ENCODE measurements at regions not wholly inside any gene's neighbourhood (a gene's known extent, or its start where the extent isn't known, plus 50 kb on each side); places are given as distances from the start of the nearest gene placed in this dataset.

DNA sequence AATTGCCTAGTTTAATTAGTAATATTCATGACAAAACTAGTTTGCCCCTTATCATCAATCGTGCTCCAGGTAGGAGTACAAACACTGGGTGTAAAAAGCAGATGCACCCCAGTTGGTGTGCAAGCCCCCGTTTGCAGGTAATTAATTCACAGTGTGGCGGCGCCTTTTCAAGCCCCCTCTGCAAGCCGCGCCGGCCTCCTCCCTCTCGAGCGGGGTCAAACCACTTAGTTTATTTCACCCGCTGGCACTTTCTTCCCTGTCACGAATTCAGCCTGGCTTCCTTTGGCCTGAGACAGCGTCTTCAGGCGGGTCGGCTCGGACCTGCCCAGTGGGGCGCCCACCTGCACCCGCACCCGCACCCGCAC, 64.7 kb upstream of the MAPRE2 start:
- TF ChIP-seq CTCF (IDR thresholded peaks at IDR 0.05) (no peak), NFYB (CRISPR knock-in tag; conservative IDR thresholded peaks at IDR 0.05; ENCODE audit: low read depth) (no peak), ATF2 (CRISPR knock-in tag; IDR thresholded peaks at IDR 0.05; ENCODE audit: borderline replicate concordance, low read depth) (no peak), SMAD3 (CRISPR knock-in tag; IDR thresholded peaks at IDR 0.05; ENCODE audit: borderline replicate concordance) (no peak), ZNF121 (CRISPR knock-in tag; IDR thresholded peaks at IDR 0.05) (no peak), IRF2 (CRISPR knock-in tag; IDR thresholded peaks at IDR 0.05; ENCODE audit: borderline replicate concordance, low read depth) (no peak), FOXJ3 (CRISPR knock-in tag; IDR thresholded peaks at IDR 0.05; ENCODE audit: borderline replicate concordance) (no peak), ZBTB43 (CRISPR knock-in tag; IDR thresholded peaks at IDR 0.05) (no peak), ZNF263 (CRISPR knock-in tag; IDR thresholded peaks at IDR 0.05; ENCODE audit: low read depth) (no peak), ESRRA (CRISPR knock-in tag; IDR thresholded peaks at IDR 0.05; ENCODE audit: borderline replicate concordance) (no peak), NR3C1 (CRISPR knock-in tag; conservative IDR thresholded peaks at IDR 0.05; ENCODE audit: low read depth) (no peak), E2F1 (CRISPR knock-in tag; IDR thresholded peaks at IDR 0.05) (no peak)
- TF ChIP-seq, protein P1, sequence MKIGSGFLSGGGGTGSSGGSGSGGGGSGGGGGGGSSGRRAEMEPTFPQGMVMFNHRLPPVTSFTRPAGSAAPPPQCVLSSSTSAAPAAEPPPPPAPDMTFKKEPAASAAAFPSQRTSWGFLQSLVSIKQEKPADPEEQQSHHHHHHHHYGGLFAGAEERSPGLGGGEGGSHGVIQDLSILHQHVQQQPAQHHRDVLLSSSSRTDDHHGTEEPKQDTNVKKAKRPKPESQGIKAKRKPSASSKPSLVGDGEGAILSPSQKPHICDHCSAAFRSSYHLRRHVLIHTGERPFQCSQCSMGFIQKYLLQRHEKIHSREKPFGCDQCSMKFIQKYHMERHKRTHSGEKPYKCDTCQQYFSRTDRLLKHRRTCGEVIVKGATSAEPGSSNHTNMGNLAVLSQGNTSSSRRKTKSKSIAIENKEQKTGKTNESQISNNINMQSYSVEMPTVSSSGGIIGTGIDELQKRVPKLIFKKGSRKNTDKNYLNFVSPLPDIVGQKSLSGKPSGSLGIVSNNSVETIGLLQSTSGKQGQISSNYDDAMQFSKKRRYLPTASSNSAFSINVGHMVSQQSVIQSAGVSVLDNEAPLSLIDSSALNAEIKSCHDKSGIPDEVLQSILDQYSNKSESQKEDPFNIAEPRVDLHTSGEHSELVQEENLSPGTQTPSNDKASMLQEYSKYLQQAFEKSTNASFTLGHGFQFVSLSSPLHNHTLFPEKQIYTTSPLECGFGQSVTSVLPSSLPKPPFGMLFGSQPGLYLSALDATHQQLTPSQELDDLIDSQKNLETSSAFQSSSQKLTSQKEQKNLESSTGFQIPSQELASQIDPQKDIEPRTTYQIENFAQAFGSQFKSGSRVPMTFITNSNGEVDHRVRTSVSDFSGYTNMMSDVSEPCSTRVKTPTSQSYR (CRISPR knock-in tag; IDR thresholded peaks at IDR 0.05) = no peak

Measured in WTC11 (cell line).